HG03159 (cell line): ENCODE measurements at regions not wholly inside any gene's neighbourhood (a gene's known extent, or its start where the extent isn't known, plus 50 kb on each side); places are given as distances from the start of the nearest gene placed in this dataset.

ENCODE experiments used
- ATAC-seq: cut with Tn5 transposase; IDR thresholded peaks from one replicate; pipeline ENCODE4 v1.9.1; 2021; ENCODE audit warnings: mild to moderate bottlenecking, moderate library complexity; ENCODE audit not compliant: unreplicated experiment

DNA sequence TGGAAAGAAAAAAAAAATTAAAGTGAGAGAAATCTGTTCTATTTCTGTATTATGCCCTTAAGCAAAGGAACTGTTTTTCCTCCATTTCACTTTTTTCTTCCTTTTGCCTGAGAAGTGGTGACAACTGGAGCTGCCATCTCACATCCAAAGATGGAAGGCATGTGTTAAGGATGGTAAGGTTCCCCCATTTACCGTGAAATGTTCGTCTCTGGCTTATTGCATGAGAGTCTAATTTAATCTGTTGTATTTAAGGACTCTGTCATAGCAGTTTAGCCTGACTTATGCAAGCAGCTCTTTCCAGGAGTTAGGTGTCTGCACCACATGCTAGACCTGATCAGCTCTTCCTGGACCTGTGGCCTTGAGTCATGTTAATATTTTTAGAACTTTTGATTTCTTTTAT is 389.5 kb upstream of the MAP3K7 start:
- no peak for ATAC-seq

DNA sequence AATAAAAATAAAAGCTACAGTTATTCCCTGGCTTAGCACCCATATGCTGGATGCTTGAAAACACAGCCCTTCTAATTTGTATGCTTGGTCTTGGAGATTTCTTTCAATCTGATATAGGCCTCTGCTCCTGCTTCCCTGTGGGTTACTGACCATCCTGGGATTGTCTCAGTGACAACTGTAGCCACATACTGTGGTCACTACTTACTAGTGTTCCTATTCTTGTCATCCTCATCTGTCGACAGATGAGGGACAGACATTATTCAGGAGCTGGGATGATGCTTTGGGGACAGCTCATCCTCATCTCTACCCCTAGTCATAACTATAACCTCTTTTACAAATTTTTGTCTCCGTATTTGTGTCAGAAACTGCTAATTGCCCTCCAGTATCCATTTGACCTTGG is 388.9 kb upstream of the MAP3K7 start:
- no peak for ATAC-seq

DNA sequence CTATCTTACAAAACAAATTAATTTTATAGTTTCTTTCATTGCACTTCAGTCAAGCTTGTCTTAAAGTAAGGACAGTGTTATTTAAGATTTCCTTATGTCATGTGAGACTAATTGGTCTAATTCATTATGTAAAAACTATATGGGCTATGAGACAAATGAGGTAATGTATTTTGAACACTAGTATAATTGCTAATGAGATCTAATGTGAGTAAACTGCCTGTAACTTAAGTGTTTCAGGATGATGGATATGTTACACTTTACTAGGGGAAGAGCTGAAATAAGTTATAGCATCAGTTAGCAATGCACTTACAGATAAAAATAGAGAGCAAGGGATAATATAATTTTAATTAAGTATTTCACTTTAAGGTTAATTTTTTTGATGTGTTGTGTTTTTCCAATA is 386.3 kb upstream of the MAP3K7 start:
- ATAC-seq = no peak

DNA sequence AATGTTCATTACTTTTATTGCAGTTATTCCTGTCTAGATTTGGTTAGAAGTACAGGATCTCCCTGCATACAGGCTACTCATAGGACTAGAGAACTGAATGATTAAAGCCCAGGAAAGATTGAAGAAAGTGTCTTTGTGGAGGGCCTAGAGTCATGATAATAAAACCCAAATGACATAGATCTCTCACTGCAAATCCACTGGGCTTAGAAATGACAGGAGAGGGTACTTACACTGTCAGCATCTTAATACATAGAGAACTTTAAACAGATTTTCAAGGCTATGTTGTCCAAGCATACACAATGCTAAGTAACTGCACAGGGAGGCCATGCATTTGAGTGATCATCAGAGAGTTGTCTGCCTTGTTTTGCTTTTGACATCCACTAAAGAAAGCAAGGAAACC is 383.8 kb upstream of the MAP3K7 start:
- ATAC-seq = no peak

DNA sequence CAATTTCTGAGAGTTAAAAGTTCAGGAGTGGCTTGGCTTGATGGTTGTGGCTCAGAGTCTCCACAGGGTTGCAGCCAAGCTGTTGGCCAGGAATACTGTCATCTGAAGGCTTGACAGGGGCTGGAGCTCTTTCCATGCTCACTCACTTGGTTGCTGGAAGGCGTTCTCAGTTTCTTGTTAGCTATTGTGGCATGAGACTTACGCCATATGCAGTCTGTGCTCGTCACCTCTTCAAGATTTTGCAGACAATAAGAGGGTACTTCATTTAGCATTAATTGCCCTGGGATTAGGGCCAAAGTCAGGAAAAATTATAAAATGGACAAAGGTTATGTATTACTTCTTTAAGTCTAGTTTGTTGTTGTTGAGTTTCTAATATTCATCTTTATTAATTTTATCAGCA is 380.6 kb upstream of the MAP3K7 start:
- ATAC-seq = no peak

- ATAC-seq = no peak
Measured at GRCh38 chr6:90960324-90960723, 373.5 kb upstream of the MAP3K7 start.

DNA sequence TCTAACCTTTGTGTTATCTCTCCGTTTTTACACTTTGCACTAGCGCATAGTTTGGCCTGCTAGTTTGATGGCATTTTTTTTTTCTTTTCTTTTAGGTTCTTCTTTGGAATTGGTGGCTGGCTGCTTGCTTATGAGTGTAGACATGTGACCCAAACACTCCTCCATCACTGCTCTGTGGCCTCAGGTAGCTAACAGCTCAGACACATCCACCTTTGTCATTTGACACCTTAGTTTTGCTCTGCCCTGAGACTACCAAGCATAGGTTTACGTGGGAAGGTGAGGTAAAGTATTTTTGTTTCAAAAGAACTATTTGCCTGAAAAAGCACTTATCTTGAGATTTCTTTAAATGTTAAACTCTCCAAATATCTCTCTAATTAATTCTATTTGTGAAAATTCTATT is 368.4 kb upstream of the MAP3K7 start:
- no peak for ATAC-seq

- no peak for ATAC-seq
Measured at GRCh38 chr6:90953405-90954161, 366.7 kb upstream of the MAP3K7 start.

DNA sequence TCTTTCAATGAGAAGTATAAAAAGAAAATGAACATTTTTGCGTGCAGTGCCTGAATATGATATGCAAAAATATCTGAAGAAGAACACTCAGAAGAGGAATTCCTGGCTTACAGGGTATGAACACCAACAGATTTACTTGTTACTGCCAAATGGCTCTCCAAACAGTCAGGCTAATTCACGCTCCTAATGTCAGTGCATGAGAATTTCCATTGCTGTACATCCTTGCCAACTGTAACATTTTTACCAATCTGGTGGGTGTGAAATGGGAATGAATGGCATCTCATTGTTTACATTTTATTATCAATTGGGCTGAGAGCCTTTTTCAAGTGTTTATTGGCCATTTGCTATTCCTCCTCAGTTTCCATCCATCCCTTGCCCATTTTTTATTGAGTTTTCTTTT is 365.3 kb upstream of the MAP3K7 start:
- ATAC-seq = no peak

GRCh38 chr6:90948540-90948939 is 361.7 kb upstream of the MAP3K7 start:
- no peak for ATAC-seq

DNA sequence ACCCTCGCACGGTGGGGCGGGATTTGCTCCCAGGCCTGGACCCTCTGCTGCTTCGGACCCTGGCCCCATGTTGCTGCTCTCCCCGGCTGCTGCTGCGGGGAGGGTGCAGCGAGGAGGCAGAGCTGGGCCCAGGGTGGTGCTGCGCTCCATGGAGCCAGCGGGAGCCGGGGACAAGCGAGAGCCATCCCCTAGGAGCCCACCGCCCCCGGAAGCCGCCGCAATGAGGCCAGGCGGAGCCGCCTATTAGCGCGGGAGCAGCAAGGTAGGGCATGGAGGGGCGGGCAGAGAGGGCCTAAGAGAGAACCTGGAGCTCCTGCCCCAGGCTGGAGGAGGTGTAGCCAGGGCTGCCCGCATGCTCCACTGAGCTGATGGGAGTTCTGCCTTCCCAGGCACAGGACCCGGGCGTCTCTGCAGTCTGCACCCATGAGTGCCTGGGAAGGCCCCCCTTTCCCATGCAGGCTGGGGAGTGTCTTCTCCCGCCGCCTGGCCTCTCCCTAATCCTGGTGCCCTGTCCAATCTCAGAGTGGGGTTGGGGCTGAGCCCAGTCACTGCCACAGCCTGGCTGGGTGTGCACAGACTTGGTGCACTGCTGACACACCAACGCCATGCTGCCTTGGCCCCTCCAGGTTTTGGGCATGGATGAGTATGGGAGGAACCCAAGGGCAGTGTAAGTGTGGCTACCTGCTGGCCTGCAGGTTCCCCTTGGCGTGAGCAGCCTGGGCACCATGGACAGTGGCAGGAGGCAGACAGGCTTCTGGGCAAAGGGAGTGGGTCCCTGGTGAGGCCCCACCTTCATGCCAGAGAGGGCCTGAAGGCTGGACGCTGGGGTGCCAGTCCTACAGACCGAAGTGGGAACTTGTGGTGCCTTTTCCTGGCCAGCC is 360.6 kb upstream of the MAP3K7 start:
- no peak for ATAC-seq

- no peak for ATAC-seq
Measured at GRCh38 chr6:90941885-90942284, 355.0 kb upstream of the MAP3K7 start.

DNA sequence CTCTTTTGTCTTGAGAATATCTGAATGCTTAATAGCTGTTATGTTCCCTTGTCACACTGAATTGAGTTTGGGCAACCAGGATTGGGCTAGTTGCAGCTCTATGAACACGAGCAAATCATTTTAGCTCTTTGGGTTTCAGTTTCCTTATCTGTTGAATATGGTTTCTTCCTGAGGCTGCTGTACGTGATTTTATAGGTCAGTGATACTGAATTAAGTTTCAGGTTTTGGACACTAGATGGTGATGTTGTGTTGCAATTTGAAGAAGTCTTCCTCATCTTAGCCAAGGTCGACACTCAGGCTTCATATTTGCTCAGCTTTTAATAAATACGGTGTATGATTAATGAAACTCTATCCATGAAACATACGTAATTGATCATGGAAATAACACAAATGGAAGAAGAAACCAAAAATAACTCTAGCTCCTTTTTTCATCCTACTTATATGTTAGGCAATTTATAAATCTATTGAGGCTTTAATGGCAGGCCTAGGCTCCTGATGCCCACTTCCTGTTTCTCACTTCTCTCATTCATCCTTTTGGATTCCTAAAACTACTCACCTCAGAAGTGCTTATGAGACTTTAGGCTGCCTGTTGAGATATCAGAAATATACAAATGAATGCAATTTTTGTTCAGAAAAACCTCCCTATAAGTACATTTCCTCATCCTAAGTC is 354.1 kb upstream of the MAP3K7 start:
- ATAC-seq = peak; percentile 95

DNA sequence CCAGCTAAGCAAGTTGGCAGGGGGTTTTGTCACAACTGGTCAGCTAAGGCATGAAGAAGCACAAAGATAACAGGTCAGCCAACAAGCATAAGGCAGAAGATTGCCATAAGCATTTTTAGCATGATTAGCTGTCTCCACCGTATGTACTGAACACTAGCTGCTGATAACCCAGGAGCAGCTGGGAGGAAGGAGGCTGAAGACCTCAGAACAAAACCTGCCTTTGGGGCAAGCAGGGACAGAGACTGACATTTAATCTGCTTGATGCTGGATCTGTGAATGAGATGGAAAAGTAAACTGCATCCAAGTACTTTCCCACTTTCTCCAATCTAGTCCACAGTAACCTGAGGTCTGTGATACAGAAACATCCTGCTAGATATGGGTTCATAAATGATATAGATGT is 353.0 kb upstream of the MAP3K7 start:
- ATAC-seq = no peak

DNA sequence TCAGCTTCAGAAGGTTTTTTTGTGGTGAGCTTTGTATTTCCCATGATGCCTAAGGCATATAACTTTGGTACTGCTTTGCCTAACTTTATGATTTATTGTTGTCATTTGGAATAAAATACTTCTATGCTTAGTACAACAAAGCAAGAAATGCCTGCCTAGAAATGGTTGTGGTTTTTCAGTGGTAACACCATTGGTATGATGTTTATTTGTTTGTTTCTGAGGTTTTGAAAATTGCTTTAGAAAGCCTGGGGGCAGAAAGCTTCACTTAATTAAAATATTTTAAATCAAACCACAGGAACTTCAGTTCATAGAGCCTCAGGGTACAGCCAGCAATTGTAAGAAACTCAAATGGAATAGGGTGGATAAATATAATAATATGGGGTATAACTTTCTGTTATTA is 351.2 kb upstream of the MAP3K7 start:
- no peak for ATAC-seq

- no peak for ATAC-seq
Measured at GRCh38 chr6:90936286-90936685, 349.4 kb upstream of the MAP3K7 start.

DNA sequence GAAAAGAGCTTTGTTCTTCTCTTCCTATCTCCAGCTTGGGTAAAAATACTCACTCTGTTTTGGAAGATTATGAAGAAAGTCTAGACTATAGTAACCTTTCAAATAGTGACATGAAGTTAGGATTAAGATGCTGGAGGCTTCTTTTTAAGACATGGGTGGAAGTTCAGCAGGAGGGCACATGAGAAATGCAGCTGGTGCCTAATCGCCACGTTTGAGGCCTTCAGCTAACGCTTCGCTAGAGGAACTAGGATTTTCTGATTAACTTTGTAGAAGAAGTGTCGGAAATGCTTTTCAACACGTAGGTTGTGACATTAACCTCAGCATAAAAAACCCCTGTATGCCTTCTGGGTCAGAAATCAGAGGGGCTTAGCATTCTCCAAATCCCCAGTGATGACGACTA is 348.1 kb upstream of the MAP3K7 start:
- ATAC-seq = no peak

- no peak for ATAC-seq
Measured at GRCh38 chr6:90934081-90934480, 347.2 kb upstream of the MAP3K7 start.

DNA sequence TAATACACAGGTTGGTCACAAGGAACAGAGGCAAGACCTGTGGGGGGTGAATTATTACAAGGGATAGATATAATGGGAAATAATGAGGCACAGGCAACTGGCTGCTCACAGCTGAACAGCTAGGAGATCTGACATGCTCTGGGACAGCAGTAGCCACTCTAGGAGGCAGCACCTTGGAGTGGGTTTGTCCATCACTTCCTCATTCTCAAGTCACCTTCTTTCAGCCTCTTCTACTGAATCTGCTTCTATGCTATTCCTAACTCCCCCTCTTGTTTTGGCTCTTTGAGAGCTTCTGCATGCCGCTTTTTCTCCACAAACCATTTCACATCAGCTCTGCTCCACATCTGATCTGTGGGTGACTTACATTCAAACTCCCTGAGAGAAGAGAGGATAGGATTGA is 345.5 kb upstream of the MAP3K7 start:
- ATAC-seq = no peak

- no peak for ATAC-seq
Measured at GRCh38 chr6:90928051-90928450, 341.2 kb upstream of the MAP3K7 start.

DNA sequence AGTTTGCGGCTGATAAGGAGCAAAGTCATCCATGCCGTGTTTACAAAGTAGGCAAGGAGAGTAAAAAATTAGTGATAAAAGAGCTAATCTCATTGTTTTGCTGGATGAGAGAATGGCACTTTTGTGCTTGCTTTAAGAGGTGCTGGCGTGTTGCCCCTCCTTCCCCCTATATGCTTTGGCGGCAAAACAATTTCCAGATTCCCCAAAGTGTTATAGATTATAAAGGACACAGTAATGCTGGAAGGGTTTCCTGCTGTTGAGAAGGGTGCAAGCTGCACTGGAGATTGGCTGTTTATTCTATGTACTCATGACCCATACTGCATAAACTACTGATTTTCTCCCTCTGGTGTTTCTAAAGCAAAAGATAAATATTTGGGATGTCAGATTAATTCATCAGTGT is 338.9 kb upstream of the MAP3K7 start:
- no peak for ATAC-seq

DNA sequence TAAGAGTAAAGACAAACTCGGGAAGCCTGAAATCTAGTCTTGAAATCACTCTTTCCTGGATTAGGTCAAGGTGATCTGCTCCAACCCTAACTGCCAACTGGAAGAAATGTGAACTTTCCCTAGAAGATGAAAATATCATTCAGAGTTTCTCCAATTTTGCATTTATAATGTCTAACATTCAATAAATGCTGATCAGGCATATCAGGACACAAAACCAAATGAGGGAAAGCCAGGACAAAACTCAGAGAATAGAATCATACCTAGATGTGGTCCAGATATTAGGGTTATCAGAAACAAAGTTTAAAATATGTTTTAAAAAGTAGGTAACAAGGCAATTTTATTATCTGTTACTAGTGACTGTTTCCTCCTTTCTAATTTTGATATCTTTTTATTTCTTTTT is 335.5 kb upstream of the MAP3K7 start:
- no peak for ATAC-seq
